SK-N-SH (cell line): ENCODE measurements at regions not wholly inside any gene's neighbourhood (a gene's known extent, or its start where the extent isn't known, plus 50 kb on each side); places are given as distances from the start of the nearest gene placed in this dataset.

ENCODE experiments used
- MAX ChIP-seq: IDR thresholded peaks from 2 replicates; pipeline ENCODE4 v1.4.0; 2012; ENCODE audit warnings: low read depth
- TF ChIP-seq, protein P1 (sequence below): fragments of 200-600 bp; sonication (generic); IDR thresholded peaks from 2 replicates; pipeline ENCODE4 v1.6.1; 2017; ENCODE audit warnings: antibody characterized with exemption, mild to moderate bottlenecking, moderate library complexity

GRCh38 chrX:23598575-23598974 is 68.7 kb upstream of the PRDX4 start:
- TF ChIP-seq MAX = no peak
- TF ChIP-seq, protein P1, sequence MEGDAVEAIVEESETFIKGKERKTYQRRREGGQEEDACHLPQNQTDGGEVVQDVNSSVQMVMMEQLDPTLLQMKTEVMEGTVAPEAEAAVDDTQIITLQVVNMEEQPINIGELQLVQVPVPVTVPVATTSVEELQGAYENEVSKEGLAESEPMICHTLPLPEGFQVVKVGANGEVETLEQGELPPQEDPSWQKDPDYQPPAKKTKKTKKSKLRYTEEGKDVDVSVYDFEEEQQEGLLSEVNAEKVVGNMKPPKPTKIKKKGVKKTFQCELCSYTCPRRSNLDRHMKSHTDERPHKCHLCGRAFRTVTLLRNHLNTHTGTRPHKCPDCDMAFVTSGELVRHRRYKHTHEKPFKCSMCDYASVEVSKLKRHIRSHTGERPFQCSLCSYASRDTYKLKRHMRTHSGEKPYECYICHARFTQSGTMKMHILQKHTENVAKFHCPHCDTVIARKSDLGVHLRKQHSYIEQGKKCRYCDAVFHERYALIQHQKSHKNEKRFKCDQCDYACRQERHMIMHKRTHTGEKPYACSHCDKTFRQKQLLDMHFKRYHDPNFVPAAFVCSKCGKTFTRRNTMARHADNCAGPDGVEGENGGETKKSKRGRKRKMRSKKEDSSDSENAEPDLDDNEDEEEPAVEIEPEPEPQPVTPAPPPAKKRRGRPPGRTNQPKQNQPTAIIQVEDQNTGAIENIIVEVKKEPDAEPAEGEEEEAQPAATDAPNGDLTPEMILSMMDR = no peak
